Gastroesophageal sphincter (tissue), 3 donors: ENCODE measurements at regions not wholly inside any gene's neighbourhood (a gene's known extent, or its start where the extent isn't known, plus 50 kb on each side); places are given as distances from the start of the nearest gene placed in this dataset.

ENCODE experiments used
- CTCF ChIP-seq, 4 experiments: fragments of 200-600 bp in 2 of 4; fragments of 450-650 bp in 2 of 4; sonication (generic) in 1 of 4; IDR thresholded peaks; one replicate each; pipeline ENCODE4 v1.5.1; 2017 to 2019; ENCODE audit warnings: antibody characterized with exemption in 4 of 4, mild to moderate bottlenecking in 2 of 4, moderate library complexity in 2 of 4
- EP300 ChIP-seq: sonication (generic); formaldehyde crosslinking; IDR thresholded peaks from one replicate; pipeline ENCODE4 v1.6.1; 2017; ENCODE audit warnings: antibody characterized with exemption, mild to moderate bottlenecking
- POLR2A ChIP-seq, 2 donors: fragments of 450-650 bp; IDR thresholded peaks; one replicate each; pipeline ENCODE4 v1.6.1; 2017; ENCODE audit warnings: antibody characterized with exemption in 2 of 2, mild to moderate bottlenecking in 2 of 2, moderate library complexity in 1 of 2

GRCh38 chr9:86734771-86735170, 212.5 kb downstream of the GAS1 start:
- no peak for TF ChIP-seq EP300
- no peak for TF ChIP-seq CTCF (IDR thresholded peaks at IDR 0.05)
- TF ChIP-seq POLR2A (IDR thresholded peaks at IDR 0.05): no peak
